ENCODE measurements at regions not wholly inside any gene's neighbourhood (a gene's known extent, or its start where the extent isn't known, plus 50 kb on each side); places are given as distances from the start of the nearest gene placed in this dataset.

GRCh38 chr5:102130386-102130785, 165.7 kb downstream of the SLCO4C1 start:
- Histone ChIP-seq H3K79me2 (ENCODE audit: insufficient read depth, low read length) (no peaks in the 10 kb centered on the region), H3K4me3 (ENCODE audit: low read depth, low read length, poor library complexity, severe bottlenecking) (no peak overlapping the region), H3K9me3 (ENCODE audit: low read length) (no peaks in the 10 kb centered on the region), H3K9me2 (ENCODE audit: low read depth, low read length) (no peaks in the 10 kb centered on the region), H2AFZ (ENCODE audit: low read length) (no peak overlapping the region), H3K9ac (ENCODE audit: low read length) (no peak overlapping the region), H3K27ac (ENCODE audit: low read depth, low read length, poor library complexity, severe bottlenecking) (no peak overlapping the region), H4K20me1 (ENCODE audit: insufficient read depth, low read length) (no peaks in the 10 kb centered on the region), H3F3A (ENCODE audit: insufficient read depth, low read length) (no peaks in the 10 kb centered on the region), H3K36me3 (ENCODE audit: insufficient read depth, low read length) (no peaks in the 10 kb centered on the region), H3K27me3 (ENCODE audit: insufficient read depth, low read length) (no peaks in the 10 kb centered on the region), H3K4me1 (ENCODE audit: insufficient read depth, low read length, severe bottlenecking) (no peaks in the 10 kb centered on the region), H3K4me2 (ENCODE audit: low read length) (no peak overlapping the region)
- TF ChIP-seq EZH2 (IDR thresholded peaks at IDR 0.05; ENCODE audit: borderline replicate concordance, low read length), result no peak
- no peak for TF ChIP-seq CTCF (IDR thresholded peaks at IDR 0.05; ENCODE audit: low read length)

GRCh38 chr5:102119252-102119651, 176.8 kb downstream of the SLCO4C1 start:
- H3K9me2 ChIP-seq (ENCODE audit: low read depth, low read length), result no peaks in the 10 kb centered on the region
- no peak for TF ChIP-seq CTCF (IDR thresholded peaks at IDR 0.05; ENCODE audit: low read length)

GRCh38 chr5:102115736-102116135, 180.3 kb downstream of the SLCO4C1 start:
- H3K4me1 ChIP-seq (ENCODE audit: insufficient read depth, low read length, severe bottlenecking), result no peaks in the 10 kb centered on the region
- H3K27ac ChIP-seq (ENCODE audit: low read depth, low read length, poor library complexity, severe bottlenecking), result no peak overlapping the region
- H3K27me3 ChIP-seq (ENCODE audit: insufficient read depth, low read length), result no peaks in the 10 kb centered on the region
- no peaks in the 10 kb centered on the region for H3K36me3 ChIP-seq (ENCODE audit: insufficient read depth, low read length)
- no peaks in the 10 kb centered on the region for H3K9me3 ChIP-seq (ENCODE audit: low read length)
- no peaks in the 10 kb centered on the region for H4K20me1 ChIP-seq (ENCODE audit: insufficient read depth, low read length)
- no peak overlapping the region for H3K4me2 ChIP-seq (ENCODE audit: low read length)
- no peaks in the 10 kb centered on the region for H3K9me2 ChIP-seq (ENCODE audit: low read depth, low read length)
- H3F3A ChIP-seq (ENCODE audit: insufficient read depth, low read length), result no peaks in the 10 kb centered on the region
- no peaks in the 10 kb centered on the region for H3K79me2 ChIP-seq (ENCODE audit: insufficient read depth, low read length)
- TF ChIP-seq CTCF (IDR thresholded peaks at IDR 0.05; ENCODE audit: low read length) (no peak), EZH2 (IDR thresholded peaks at IDR 0.05; ENCODE audit: borderline replicate concordance, low read length) (no peak)
- H3K9ac ChIP-seq (ENCODE audit: low read length), result no peak overlapping the region
- no peak overlapping the region for H2AFZ ChIP-seq (ENCODE audit: low read length)
- H3K4me3 ChIP-seq (ENCODE audit: low read depth, low read length, poor library complexity, severe bottlenecking), result no peak overlapping the region

More at GRCh38 chr5:102119252-102119651, 176.8 kb downstream of the SLCO4C1 start:
- no peak overlapping the region for H3K4me3 ChIP-seq (ENCODE audit: low read depth, low read length, poor library complexity, severe bottlenecking)
- no peak overlapping the region for H3K27ac ChIP-seq (ENCODE audit: low read depth, low read length, poor library complexity, severe bottlenecking)
- H3K79me2 ChIP-seq (ENCODE audit: insufficient read depth, low read length), result no peaks in the 10 kb centered on the region
- no peaks in the 10 kb centered on the region for H3K9me3 ChIP-seq (ENCODE audit: low read length)
- H3F3A ChIP-seq (ENCODE audit: insufficient read depth, low read length), result no peaks in the 10 kb centered on the region
- H3K4me2 ChIP-seq (ENCODE audit: low read length), result no peak overlapping the region
- no peak overlapping the region for H3K9ac ChIP-seq (ENCODE audit: low read length)
- no peaks in the 10 kb centered on the region for H3K36me3 ChIP-seq (ENCODE audit: insufficient read depth, low read length)
- no peaks in the 10 kb centered on the region for H3K4me1 ChIP-seq (ENCODE audit: insufficient read depth, low read length, severe bottlenecking)
- H3K27me3 ChIP-seq (ENCODE audit: insufficient read depth, low read length), result no peaks in the 10 kb centered on the region
- H2AFZ ChIP-seq (ENCODE audit: low read length), result no peak overlapping the region
- H4K20me1 ChIP-seq (ENCODE audit: insufficient read depth, low read length), result no peaks in the 10 kb centered on the region
